GM04504 (cell line): ENCODE measurements at regions not wholly inside any gene's neighbourhood (a gene's known extent, or its start where the extent isn't known, plus 50 kb on each side); places are given as distances from the start of the nearest gene placed in this dataset.
"Not testable (repeated sequence)": the region's sequence is repeated elsewhere in the genome, so short reads cannot be mapped to it uniquely, and the experiment has no call there.

ENCODE experiments used
- DNase-seq: peaks from one replicate; pipeline ENCODE4 v3.0.0-alpha.2; 2012; ENCODE audit warnings: low read depth

DNA sequence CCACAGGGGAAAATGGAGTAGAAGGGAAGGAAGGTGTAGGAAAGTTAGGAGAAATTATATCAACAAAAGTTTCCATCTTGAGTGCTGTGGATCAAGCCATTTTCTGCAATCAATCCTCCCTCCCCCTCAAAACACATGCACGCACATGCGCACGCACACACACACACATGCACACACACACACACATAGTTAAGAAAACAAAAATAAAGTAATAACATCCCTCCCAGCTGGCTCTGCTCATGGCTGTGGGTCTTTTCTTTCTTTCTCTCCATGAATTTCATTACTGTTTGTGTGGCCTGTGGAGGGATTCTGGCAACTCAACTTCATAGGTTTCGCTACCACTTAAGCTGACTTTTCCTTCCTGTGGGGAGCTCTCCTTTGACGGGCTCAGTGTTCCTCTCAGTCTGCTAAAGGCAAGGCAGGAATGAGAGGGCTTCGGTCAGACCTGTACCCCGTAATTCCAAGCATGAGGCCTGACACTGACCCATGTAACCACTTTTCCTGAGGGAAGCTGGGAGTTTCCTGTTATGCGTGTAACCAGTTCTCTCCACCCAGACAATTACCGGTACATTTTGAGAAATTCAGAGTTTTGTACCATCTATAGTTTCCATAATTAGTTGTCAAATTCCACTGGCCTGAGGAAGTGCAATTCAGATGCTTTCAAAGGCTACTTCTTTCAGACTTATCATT is 79.8 kb downstream of the ZNF92 start:
- no peak for DNase-seq

DNA sequence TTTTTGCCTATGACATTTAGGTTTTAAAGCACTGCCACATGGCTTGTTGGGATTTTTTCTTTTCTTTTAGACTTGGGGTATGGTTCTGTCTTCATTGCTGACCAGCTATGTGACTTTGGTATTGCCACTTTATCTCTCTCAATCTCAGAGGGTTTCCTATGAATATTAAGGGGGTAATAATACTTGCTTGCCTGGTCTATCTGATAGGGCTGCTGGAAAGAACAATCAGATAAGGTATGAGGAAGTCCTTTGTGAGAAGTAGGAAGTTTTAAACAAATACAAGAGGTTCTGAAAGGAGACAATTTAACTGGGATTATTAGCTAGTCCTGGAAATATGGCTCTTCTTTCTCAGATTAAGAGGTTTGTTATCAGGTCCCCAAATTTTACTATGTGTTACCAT is 80.8 kb downstream of the ZNF92 start:
- no peak for DNase-seq

DNA sequence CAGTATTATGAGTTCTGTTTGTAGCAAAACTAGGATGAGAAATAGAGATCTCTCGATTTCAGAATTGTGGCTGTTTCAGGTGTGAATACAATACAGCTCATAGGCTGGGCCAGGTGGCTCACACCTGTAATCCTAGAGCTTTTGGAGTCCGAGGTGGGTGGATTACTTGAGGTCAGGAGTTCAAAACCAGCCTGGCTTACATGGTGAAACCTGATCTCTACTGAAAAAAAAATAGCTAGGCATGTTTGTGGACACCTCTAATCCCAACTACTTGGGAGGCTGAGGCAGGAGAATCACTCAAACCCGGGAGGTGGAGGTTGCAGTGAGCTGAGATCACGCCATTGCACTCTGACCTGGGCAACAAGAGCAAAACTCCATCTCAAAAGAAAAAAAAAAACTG is 81.4 kb downstream of the ZNF92 start:
- not testable (repeated sequence) for DNase-seq

DNA sequence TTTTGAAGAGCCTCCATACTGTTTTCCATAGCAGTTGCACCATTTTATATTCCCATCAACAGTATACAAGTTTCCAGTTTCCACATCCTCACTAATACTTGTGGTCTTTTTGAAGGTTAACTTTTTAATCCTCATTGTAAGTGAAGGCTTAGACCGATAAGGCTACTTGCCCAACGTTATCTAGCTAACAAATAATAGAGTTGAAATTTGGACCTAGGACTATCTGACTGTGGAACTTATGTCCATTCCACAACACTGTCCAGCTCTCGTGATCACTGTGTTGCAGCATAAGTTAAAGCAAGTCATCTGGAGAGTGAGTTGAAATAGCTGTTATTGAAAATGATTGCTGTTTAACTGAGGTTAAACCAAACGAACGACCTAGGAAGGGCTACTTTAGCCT is 84.0 kb downstream of the ZNF92 start:
- no peak for DNase-seq

DNA sequence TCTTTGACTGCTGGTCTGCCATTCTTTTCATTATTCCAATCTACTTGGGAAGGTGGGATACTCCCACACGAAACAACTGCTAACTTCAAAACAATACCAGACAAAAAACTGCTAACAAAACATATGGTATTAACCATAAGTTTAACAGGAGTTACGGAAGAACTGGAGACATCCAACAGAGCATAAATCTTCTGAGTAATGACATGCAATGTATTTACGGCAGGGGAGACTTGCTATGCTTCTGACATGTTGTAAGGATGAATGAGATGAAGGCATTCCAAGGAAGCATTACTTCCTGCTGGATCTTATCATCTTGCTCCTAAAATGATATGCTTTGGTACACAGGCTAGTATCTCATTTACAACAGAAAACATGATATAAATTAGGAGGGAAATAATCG is 85.8 kb downstream of the ZNF92 start:
- DNase-seq, result no peak

DNA sequence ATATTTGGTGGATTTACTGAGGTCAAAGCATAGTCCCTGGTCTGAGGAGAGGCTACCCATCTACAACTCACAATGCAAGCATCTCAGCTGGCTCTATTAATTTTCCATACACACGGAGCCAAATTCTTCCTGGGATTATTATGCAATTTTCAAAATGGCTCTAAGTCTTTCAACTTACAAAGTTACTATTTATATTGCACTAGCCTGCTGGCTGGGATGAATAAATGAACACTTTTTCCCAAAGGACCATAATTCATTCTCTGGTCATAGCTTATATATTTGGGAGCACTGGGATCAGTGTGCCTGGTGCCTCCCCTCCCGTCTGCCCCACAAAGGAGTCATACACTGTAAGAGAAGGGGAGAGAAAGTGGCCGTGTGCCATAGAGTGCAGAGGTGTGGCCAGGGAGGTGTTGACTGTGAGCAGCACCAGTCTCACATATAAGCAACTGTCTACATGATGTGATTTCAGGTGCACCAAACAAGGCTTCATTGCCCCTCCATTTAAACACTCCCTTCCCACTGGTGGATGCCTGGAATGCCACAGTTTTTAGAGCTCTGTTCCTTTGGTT is 88.6 kb downstream of the ZNF92 start:
- DNase-seq, result no peak

DNA sequence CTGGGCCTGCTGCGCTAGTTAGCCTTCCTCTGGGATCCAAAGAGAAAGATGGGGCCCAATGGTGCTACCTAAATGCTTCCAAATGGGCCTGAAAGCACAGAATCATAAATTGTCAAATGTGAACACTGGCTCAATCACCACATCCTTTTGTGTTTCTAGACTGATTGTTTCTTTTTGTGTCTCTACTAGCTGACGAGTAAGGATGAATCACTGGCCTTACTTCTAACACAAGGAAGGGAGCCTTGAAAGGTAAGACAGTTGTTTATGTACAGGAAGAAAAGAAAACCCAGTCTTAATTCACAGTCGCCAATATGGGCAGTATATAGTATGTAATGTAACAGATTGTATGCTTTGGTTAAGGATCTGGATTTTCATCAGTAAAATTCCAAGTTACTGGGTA is 89.5 kb downstream of the ZNF92 start:
- no peak for DNase-seq

DNA sequence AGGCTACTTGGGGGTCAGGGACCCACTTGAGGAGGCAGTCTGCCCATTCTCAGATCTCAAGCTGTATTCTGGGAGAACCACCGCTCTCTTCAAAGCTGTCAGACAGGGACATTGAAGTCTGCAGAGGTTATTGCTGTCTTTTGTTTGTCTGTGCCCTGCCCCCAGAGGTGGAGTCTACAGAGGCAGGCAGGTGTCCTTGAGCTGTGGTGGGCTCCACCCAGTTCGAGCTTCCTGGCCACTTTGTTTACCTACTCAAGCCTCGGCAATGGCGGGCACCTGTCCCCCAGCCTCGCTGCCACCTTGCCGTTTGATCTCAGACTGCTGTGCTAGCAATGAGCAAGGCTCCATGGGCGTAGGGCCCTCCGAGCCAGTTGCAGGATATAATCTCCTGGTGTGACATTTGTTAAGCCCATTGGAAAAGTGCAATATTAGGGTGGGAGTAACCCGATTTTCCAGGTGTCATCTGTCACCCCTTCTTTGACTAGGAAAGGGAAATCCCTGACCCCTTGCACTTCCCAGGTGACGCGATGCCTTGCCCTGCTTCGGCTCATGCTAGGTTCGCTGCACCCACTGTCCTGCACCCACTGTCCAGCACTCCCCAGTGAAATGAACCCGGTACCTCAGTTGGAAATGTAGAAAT is 96.4 kb downstream of the ZNF92 start:
- DNase-seq, result not testable (repeated sequence)

DNA sequence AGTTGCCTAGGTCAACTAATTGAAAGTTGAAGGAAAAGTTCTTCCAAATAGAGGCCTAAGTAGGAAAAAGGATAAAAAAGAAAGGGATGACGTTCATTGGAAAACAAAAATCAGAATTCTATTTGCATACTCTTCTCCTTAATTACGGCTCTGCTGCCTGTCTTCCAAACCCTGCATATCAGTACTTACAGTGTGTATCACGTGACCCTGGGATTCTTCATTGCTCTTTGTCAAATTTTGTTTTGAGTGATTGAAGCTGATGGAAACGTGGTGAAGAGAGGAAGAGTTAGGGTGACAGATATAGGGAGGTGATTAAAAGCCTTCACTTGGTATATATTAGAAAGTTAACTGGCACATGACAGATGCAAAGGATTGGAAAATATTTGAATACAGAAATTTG is 97.9 kb downstream of the ZNF92 start:
- no peak for DNase-seq

DNA sequence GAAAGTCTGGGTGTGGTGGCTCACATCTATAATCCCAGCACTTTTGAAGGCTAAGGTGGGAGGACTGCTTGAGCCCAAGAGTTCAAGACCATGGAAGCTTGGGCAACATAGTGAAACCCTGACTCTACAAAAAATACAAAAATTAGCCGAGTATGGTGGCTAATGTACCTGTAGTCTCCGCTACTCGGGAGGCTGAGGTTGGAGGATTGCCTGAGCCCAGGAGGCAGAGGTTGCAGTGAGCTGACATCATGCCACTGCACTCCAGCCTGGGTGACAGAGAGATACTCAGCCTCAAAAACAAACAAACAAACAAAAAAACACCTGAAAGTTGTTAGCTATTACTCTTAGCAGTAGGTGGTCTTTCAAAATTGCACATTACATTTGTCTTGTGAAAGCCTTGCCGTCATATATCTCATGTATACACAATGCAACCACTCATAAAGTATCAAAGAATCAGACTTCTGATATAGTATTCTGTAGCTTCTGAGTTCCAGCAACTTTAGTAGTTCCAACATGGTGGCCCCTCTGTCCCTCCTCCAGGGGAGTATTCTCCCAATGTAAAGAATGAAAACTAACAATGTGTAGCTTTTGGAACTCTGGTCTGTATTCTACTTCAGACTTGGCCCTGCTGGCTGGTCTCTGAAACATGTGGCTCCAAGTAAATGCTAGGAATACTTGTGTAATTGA is 101.5 kb downstream of the ZNF92 start:
- no peak for DNase-seq

DNA sequence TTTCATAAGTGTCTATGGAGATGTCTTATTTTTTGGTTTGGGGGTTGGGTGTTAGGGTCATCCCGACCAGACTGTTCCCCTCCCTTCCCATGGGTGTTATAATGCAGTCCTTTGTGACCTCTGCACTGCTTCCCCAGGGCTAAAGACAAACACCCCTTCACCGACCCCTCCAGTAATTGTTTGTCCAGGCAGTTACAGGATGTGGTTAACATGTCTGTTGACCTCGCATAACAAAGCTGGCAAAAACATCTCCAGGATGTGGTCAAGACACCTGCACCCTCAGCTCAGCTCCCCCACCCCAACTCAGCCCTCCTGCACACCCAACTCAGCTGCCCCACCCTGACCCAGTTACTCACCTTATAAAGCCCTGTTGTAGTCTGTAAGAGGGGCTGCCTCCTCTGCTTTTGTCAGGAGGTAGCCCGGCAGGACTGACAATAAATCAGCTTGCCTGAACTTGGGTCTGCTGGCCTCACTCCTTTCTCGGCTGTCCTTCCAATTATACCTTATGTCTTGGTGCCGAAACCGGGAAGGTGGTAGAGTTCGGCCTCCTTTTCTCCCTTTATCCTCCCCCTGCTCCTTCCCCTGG is 102.2 kb downstream of the ZNF92 start:
- no peak for DNase-seq

DNA sequence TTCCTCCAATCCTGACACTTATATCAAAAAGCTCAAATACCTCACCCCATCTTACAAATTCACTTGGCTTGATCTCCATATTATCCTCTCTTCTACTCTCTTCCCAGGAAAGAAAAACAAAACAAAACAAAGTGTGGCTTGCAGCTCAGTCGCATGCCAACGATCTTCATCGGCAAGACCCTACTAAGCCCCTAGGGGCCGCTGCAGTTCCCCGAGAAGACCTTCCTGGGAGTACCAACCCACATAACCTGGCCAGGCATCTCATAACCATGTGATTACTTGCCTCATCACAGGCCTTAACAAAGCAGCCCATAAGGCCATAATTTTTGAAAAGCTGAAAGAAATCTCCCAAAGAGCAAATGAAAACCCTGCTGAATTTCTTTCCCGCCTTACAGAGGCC is 103.7 kb downstream of the ZNF92 start:
- DNase-seq, result no peak

DNA sequence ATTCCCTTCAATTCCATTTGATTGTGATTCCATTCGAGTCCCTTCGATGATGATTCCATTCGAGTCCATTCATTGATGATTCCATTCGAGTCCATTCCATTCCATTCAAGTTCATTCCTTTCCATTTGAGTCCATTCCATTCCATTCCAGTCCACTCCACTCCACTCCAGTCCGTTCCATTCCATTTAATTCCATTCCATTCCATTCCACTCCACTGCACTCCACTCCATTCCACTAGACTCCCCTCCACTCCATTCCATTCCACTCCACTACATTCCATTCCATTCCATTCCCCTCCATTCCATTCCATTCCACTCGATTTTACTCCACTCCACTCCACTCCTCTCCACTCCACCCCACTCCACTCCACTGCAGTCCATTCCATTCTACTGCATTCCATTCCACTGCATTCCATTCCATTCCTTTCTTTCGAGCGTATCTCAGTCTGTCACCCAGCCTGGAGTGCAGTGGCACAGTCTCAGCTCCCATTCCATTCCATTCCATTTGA is 115.7 kb downstream of the ZNF92 start:
- DNase-seq, result no peak

DNA sequence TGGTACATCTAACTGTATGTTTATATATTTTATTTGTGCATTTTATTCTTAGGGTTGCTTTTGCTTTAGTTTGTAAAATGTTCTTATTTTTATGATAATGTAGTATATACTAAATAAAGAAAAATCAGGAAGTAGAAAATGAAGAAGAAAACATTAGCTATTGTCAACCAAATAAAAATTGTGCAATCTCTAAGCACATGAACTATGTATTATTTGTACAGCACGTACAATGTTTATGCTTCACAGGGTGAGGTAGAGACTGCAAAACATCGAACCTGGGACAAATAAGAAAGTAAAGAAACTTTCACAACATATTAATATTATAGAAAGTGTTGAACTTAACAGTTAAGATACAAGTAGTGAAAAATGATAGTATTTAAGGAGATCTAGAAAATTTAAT is 123.0 kb downstream of the ZNF92 start:
- not testable (repeated sequence) for DNase-seq

DNA sequence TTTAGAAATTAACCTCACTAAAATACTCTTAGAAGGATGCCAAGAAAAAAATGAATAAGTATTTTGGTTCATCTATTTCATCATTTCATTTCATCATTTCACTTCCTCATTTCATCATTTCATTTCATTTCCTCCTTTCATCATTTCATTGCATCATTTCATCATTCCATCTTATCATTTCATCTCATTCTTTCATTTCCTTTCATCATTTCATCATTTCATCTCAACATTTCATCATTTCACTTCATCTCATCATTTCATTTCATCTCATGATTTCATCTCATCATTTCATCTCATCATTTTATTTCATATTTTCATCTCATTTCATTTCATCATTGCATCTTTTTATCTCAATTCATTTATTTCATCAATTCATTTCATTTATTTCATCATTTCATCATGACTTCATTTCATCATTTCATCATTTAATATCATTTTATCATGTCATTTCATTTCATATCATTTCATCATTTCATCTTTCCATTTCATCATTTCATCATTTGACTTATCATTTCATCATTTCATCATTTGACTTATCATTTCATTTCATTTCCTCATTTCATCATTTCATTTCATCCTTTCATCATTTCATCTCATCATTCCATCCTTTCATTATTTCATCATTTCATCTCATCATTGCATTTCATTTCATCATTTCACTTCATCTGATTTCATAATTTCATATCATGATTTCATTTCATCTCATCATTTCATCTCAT is 129.9 kb downstream of the ZNF92 start:
- DNase-seq, result no peak

DNA sequence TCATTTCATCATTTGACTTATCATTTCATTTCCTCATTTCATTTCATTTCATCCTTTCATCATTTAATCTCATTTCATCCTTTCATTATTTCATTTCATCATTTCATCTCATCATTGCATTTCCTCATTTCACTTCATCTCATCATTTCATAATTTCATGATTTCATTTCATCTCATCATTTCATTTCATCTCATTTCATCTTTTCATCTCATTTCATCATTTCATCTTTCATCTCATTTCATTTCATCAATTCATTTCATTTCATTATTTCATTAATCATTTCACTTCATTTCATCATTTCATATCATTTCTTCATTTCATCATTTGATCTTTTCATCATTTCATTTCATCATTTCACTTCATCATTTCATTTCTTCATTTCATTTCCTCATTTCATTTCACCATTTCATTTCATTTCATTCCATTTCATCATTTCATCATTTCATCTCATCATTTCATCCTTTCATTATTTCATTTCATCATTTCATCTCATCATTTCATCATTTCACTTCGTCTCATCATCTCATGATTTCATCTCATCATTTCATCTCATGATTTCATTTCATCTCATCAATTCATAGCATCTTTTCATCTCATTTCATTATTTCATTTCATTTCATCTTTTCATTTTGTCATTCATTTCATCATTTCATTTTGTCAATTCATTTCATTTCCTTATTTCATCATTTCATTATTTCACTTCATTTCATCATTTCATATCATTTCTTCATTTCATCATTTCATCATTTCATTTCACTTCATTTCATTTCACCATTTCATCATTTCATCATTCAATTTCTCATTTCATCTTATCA is 131.1 kb downstream of the ZNF92 start:
- DNase-seq, result not testable (repeated sequence)

DNA sequence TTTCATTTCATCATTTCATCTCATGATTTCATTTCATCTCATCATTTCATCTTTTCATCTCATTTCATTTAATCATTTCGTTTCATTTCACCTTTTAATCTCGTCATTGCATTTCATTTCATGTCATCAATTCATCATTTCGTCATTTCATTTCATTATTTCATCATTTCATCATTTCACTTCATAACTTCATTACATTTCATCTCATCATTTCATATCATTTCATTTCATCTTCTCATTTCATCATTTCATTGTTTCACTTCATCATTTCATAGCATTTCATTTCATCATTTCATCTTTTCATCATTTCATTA is 131.6 kb downstream of the ZNF92 start:
- DNase-seq, result not testable (repeated sequence)

DNA sequence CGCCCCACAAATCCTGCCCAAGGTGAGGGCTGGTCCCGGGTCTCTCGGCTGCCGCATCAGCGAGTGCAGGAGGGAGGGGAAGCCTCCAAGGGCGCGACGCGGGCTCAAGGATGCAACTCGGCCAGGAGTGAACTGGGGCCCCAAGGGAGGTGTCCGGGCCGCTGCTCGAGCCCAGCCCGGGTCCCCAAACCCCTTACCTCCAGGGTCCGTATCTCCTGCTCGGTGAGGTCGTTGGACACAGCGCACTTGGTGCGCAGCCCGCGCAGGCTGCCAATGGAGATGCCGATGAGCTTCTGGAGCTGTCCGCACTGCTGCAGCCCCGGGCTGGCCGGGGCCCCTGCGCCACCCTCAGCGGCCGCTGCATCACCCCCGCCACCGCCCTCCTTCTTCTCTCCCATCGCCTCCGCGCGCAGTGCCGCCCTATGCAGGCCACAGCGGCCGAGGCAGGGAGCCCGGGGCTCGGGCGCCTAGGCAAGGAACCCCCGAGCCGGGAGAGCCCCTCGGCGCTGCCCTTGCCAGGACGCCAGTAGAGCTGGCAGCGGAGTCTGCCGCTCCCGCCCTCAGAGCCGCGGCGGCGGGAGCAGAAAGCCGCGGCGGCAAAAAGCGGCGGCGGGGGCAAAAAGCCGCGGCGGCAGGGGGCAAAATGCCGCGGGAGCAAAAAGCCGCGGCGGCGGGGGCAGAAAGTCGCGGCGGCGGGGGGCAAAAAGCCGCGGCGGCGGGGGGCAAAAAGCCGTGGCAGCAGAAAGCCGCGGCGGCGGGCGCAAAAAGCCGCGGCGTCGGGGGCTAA is 135.1 kb downstream of the ZNF92 start:
- not testable (repeated sequence) for DNase-seq

DNA sequence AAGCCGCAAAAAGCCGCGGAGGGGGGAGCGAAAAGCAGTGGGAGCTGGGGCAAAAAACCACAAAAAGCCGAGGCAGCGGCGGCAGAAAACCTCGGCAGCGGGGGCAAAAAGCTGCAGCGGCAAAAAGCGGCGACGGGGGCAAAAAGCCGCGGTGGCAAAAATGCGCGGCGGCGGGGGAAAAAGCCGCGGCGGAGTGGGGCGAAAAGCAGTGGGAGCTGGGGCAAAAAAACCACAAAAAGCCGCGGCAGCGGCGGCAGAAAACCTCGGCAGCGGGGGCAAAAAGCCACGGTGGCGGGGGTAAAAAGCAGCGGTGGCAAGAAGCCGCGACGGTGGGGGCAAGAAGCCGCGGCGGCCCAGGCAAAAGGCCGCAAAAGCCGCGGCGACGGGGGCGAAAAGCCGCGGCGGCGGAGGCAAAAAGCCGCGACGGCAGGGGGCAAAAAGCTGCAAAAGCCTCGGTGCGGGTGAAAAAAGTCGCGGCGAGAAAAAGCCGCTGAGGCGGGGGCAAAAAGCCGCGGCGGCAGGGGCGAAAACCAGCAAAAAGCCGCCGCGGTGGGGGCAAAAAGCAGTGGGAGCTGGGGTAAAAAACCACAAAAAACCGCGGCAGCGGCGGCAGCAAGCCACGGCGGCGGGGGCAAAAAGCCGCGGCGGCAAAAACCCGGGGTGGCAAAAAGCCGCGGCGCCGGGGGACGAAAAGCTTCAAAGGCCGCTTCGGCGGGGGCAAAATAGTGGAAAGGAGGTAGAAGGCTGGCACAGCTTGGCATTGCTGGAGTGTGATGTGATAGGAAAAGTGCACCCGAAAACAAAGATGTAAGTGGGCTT is 135.9 kb downstream of the ZNF92 start:
- DNase-seq, result no peak

DNA sequence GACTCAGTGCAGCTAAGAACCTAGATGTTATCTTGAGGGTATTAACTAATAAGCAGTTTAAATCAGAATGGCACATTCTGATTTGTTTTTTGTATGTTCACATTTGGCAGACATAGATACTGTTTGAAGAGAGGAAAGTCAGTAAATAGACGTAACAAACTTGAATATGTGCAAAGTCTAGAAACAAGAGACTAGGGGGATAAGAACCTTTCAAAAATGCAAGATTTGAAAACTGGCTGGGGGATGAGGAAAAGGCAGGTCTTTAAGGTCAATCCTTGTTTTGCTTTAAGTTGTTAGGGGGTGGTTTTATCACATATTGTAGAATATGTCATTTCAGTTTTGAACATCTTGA is 136.5 kb downstream of the ZNF92 start:
- DNase-seq, result not testable (repeated sequence)
